Central memory CD8-positive, alpha-beta T cell (primary cell): ENCODE measurements at regions not wholly inside any gene's neighbourhood (a gene's known extent, or its start where the extent isn't known, plus 50 kb on each side); places are given as distances from the start of the nearest gene placed in this dataset.
"Not testable (repeated sequence)": the region's sequence is repeated elsewhere in the genome, so short reads cannot be mapped to it uniquely, and the experiment has no call there.

ENCODE experiments used
- ATAC-seq: fragments of 150-1000 bp; cut with Tn5 transposase; replicated peaks from 2 replicates; pipeline ENCODE4 v1.10.0; 2022; ENCODE audit warnings: mild to moderate bottlenecking, moderate FRiP score, moderate number of reproducible peaks; ENCODE audit not compliant: poor library complexity, severe bottlenecking; ENCODE audit errors: extremely low read depth
- DNase-seq, 2 donors: peaks; one replicate each; pipeline ENCODE4 v3.0.0; 2021; ENCODE audit warnings: low spot score in 2 of 2
- H3K27ac Mint-ChIP-seq: one replicate; pipeline ENCODE4 v1.8.0; 2022; ENCODE audit warnings: low read depth, mild to moderate bottlenecking, moderate library complexity, mixed read lengths
- H3K27me3 Mint-ChIP-seq: one replicate; pipeline ENCODE4 v1.8.0; 2022; ENCODE audit warnings: mixed read lengths
- H3K36me3 Mint-ChIP-seq: one replicate; pipeline ENCODE4 v1.8.0; 2022; ENCODE audit warnings: mild to moderate bottlenecking, moderate library complexity, mixed read lengths; ENCODE audit not compliant: insufficient read depth
- H3K4me1 Mint-ChIP-seq: one replicate; pipeline ENCODE4 v1.8.0; 2022; ENCODE audit warnings: mixed read lengths
- H3K4me3 Mint-ChIP-seq: one replicate; pipeline ENCODE4 v1.8.0; 2022; ENCODE audit warnings: mild to moderate bottlenecking, moderate library complexity, mixed read lengths
- H3K9me3 Mint-ChIP-seq: one replicate; pipeline ENCODE4 v1.8.0; 2022; ENCODE audit warnings: mixed read lengths

DNA sequence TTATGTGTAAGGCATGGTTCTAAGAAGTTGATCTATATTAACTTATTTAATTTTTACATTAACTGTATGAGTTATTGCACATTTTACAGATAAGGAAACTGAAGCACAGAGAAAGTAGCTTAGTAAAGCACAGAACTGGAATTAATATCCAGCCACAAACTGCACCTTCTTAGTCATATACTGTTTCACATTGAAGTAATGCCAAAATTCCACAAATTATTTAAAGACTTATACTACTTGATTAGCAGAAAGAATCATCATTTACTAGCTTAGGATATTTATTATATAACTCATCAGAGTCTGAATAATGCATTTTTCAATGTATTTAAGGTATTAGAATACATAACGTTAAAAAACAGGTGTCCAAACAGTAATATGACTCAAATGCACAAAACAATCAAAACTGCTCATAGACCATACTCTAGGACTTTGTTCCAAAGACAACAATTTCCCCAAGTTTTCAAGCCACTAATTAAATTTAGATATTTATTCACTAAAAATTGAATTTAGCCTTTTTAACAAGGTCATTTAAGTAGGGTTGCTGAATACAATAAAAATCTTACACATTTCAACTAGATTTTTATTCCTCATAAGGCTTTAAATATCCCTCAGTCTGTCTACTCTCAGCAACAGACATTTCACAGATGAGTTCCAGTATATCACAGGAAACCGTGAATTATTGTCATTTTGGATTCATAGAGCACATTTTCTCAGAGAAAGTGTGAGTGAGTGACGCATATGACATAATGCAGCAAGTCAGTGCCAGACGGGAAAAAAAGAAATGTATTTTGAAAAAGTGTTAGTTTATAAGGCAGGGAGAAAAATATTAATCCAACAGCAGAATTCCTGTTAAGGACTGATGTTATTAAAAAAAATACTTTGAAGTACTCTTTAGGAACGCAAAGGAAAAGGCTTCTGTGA lies 782.5 kb downstream of the TMTC2 start:
- H3K36me3 Mint-ChIP-seq, result no peaks in the 10 kb centered on the region
- no peak overlapping the region for H3K27ac Mint-ChIP-seq
- no peak overlapping the region for H3K4me3 Mint-ChIP-seq
- no peak for ATAC-seq
- DNase-seq, result no peak
- H3K9me3 Mint-ChIP-seq, result no peaks in the 10 kb centered on the region
- H3K27me3 Mint-ChIP-seq, result no peaks in the 10 kb centered on the region
- no peaks in the 10 kb centered on the region for H3K4me1 Mint-ChIP-seq

DNA sequence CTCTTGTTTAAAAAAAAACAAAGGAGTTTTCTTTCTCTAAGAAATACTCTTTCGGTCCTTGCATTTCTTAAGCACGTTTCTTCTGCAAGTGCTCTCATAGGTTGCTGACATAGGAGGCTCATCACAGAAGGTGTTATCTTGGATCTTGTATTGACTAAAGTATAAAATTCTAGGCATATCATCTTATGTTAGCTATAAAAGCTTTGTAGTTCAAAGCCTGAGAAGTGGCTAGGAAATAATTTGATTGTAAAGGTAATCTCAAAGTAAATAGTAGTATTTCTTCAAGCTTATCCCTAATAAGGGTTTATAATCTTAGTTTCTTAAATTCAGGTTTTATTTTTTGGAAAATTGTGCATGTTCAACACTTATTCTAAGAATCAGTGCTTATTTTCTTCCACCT lies 778.9 kb downstream of the TMTC2 start:
- H3K4me3 Mint-ChIP-seq, result no peak overlapping the region
- ATAC-seq (no peak), DNase-seq (no peak)
- H3K4me1 Mint-ChIP-seq, result no peaks in the 10 kb centered on the region
- peaks cover 8% of the 10 kb centered on the region for H3K9me3 Mint-ChIP-seq
- H3K36me3 Mint-ChIP-seq, result no peaks in the 10 kb centered on the region
- no peaks in the 10 kb centered on the region for H3K27me3 Mint-ChIP-seq
- no peak overlapping the region for H3K27ac Mint-ChIP-seq

- H3K27me3 Mint-ChIP-seq, result no peaks in the 10 kb centered on the region
- H3K4me1 Mint-ChIP-seq, result no peaks in the 10 kb centered on the region
- H3K27ac Mint-ChIP-seq, result no peak overlapping the region
- peaks cover 8% of the 10 kb centered on the region for H3K9me3 Mint-ChIP-seq
- H3K4me3 Mint-ChIP-seq, result no peak overlapping the region
- no peak for ATAC-seq
- no peak for DNase-seq
- H3K36me3 Mint-ChIP-seq, result no peaks in the 10 kb centered on the region
Measured at GRCh38 chr12:83462419-83462818, 775.7 kb downstream of the TMTC2 start.

DNA sequence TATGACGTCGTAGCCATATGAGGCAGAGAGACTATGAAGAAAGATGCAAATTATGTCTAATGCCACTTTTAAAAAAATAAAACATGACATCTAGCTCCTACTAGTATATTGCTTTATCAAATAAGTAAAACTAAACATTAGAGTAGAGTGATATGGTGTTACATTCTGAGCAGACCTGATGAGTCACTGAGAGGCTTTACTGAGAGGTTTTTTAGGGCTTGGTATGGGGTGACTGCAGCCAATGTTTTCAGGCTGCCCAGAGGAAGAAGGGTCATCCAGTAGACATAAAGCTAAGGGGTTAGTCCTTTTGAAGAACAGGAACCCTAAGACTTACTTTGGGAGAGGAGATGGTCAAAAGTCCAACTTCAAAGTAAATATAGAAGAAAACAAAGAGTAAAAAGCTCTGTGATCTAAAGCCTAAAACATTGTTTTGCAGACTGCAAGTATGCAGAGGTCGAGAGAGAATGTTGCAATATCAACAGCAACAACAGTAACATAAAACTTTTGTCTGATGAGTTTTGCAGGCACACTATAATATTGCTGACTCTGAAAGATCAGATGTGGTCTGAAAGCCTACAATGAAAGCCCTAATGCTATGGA lies 774.7 kb downstream of the TMTC2 start:
- peaks cover 8% of the 10 kb centered on the region for H3K9me3 Mint-ChIP-seq
- ATAC-seq (no peak), DNase-seq (no peak)
- no peaks in the 10 kb centered on the region for H3K36me3 Mint-ChIP-seq
- H3K4me3 Mint-ChIP-seq, result no peak overlapping the region
- H3K27ac Mint-ChIP-seq, result no peak overlapping the region
- H3K27me3 Mint-ChIP-seq, result no peaks in the 10 kb centered on the region
- H3K4me1 Mint-ChIP-seq, result no peaks in the 10 kb centered on the region

- ATAC-seq (no peak), DNase-seq (no peak)
- H3K4me1 Mint-ChIP-seq, result no peaks in the 10 kb centered on the region
- no peaks in the 10 kb centered on the region for H3K36me3 Mint-ChIP-seq
- peaks cover 6% of the 10 kb centered on the region for H3K9me3 Mint-ChIP-seq
- no peak overlapping the region for H3K4me3 Mint-ChIP-seq
- H3K27me3 Mint-ChIP-seq, result no peaks in the 10 kb centered on the region
- H3K27ac Mint-ChIP-seq, result no peak overlapping the region
Measured at GRCh38 chr12:83451189-83451588, 764.5 kb downstream of the TMTC2 start.

GRCh38 chr12:83434600-83434999 lies 747.9 kb downstream of the TMTC2 start:
- Mint-ChIP-seq H3K4me3 (no peak overlapping the region), H3K4me1 (no peaks in the 10 kb centered on the region), H3K9me3 (peaks cover 17% of the 10 kb centered on the region)

GRCh38 chr12:83432176-83432719 lies 745.5 kb downstream of the TMTC2 start:
- ATAC-seq (no peak), DNase-seq (no peak)
- no peaks in the 10 kb centered on the region for H3K27me3 Mint-ChIP-seq
- H3K4me1 Mint-ChIP-seq, result no peaks in the 10 kb centered on the region
- H3K27ac Mint-ChIP-seq, result no peak overlapping the region
- H3K9me3 Mint-ChIP-seq, result peaks cover 20% of the 10 kb centered on the region
- peaks cover 2% of the 10 kb centered on the region for H3K36me3 Mint-ChIP-seq
- no peak overlapping the region for H3K4me3 Mint-ChIP-seq

More at GRCh38 chr12:83434600-83434999, 747.9 kb downstream of the TMTC2 start:
- H3K36me3 Mint-ChIP-seq, result peaks cover 2% of the 10 kb centered on the region
- no peak overlapping the region for H3K27ac Mint-ChIP-seq
- ATAC-seq, result no peak
- no peak for DNase-seq
- no peaks in the 10 kb centered on the region for H3K27me3 Mint-ChIP-seq

DNA sequence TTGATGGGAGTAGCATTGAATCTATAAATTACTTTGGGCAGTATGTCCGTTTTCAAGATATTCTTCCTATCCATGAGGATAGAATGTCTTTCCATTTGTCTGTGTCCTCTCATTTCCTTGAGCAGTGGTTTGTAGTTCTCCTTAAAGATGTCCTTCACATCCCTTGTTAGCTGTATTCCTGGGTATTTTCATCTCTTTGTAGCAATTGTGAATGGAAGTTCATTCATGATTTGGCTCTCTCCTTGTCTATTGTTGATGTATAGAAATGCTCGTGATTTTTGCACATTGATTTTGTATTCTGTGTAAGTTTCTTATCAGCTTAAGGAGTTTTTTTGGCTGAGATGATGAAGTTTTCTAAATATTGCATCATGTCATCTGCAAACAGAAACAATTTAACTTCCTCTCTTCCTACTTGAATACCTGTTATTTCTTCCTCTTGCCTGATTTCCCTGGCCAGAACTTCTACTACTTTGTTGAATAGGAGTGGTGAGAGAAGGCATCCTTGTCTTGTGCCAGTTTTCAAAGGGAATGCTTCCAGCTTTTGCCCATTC lies 741.0 kb downstream of the TMTC2 start:
- not testable (repeated sequence) for H3K27me3 Mint-ChIP-seq, DNase-seq, H3K36me3 Mint-ChIP-seq, ATAC-seq, H3K4me1 Mint-ChIP-seq, H3K27ac Mint-ChIP-seq, H3K4me3 Mint-ChIP-seq
- H3K9me3 Mint-ChIP-seq, result peaks cover 25% of the 10 kb centered on the region

- Mint-ChIP-seq H3K9me3 (peaks cover 12% of the 10 kb centered on the region), H3K36me3 (no peaks in the 10 kb centered on the region), H3K27me3 (no peaks in the 10 kb centered on the region), H3K4me1 (no peaks in the 10 kb centered on the region), H3K27ac (no peak overlapping the region), H3K4me3 (no peak overlapping the region)
- no peak for ATAC-seq
- DNase-seq, result no peak
Measured at GRCh38 chr12:83414981-83415380, 728.3 kb downstream of the TMTC2 start.

DNA sequence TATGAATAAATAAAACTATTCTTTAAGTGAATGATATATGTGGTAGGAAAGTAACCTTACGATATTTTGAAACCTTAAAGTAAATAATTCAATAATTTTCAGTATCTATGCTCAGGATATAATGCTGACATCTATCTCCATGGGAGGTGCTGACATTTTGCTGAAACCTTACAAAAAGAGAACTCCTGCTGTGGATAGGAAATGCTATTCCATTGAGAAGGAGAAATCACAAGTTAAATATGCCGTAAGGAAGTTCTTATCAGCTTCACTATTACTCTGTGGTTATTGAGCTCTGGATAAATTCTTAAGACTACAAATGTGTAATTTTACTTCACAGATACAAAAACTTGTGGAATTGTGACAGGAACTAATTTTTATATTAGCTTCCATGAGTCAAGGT lies 722.1 kb downstream of the TMTC2 start:
- Mint-ChIP-seq H3K9me3 (peaks cover 25% of the 10 kb centered on the region), H3K27ac (no peak overlapping the region), H3K36me3 (no peaks in the 10 kb centered on the region), H3K4me1 (no peaks in the 10 kb centered on the region), H3K4me3 (no peak overlapping the region), H3K27me3 (no peaks in the 10 kb centered on the region)
- DNase-seq (no peak), ATAC-seq (no peak)

DNA sequence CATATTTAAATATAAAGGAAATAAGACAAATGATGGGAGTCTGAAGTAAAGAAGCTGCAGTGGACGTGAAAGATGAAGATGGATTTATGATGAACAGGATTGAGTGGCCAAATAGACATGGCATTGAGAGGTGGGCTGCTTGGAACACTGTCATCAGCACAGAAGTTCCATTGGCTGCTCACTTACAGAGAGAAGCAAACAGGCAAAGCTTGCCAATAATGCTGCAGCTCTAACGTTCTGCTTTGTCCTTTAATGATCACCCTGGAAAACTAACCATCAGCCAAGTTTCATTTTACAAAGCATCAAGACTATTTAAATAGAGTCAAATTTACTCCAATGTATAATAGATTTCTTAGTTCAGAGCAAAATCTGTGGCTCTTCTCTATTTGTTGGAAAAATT lies 721.4 kb downstream of the TMTC2 start:
- Mint-ChIP-seq H3K4me3 (no peak overlapping the region), H3K4me1 (no peaks in the 10 kb centered on the region), H3K27ac (no peak overlapping the region), H3K36me3 (no peaks in the 10 kb centered on the region), H3K9me3 (peaks cover 25% of the 10 kb centered on the region), H3K27me3 (no peaks in the 10 kb centered on the region)
- DNase-seq (no peak), ATAC-seq (no peak)

GRCh38 chr12:83404521-83404920 lies 717.8 kb downstream of the TMTC2 start:
- no peaks in the 10 kb centered on the region for H3K4me1 Mint-ChIP-seq

GRCh38 chr12:83390186-83390585 lies 703.5 kb downstream of the TMTC2 start:
- no peak for ATAC-seq
- peaks cover 14% of the 10 kb centered on the region for H3K9me3 Mint-ChIP-seq
- DNase-seq, result no peak
- no peak overlapping the region for H3K4me3 Mint-ChIP-seq
- no peaks in the 10 kb centered on the region for H3K27me3 Mint-ChIP-seq
- no peak overlapping the region for H3K27ac Mint-ChIP-seq
- no peaks in the 10 kb centered on the region for H3K36me3 Mint-ChIP-seq
- no peaks in the 10 kb centered on the region for H3K4me1 Mint-ChIP-seq

More at GRCh38 chr12:83404521-83404920, 717.8 kb downstream of the TMTC2 start:
- Mint-ChIP-seq H3K4me3 (no peak overlapping the region), H3K27me3 (no peaks in the 10 kb centered on the region), H3K27ac (no peak overlapping the region), H3K9me3 (peaks cover 18% of the 10 kb centered on the region), H3K36me3 (no peaks in the 10 kb centered on the region)
- DNase-seq, result no peak
- ATAC-seq, result no peak
